Testis (tissue), 2 donors: ENCODE measurements at regions not wholly inside any gene's neighbourhood (a gene's known extent, or its start where the extent isn't known, plus 50 kb on each side); places are given as distances from the start of the nearest gene placed in this dataset.

ENCODE experiments used
- DNase-seq: peaks from one replicate; pipeline ENCODE4 v3.0.0-alpha.2; 2019
- H3K27ac ChIP-seq, 2 donors: fragments of 200-600 bp; sonication (generic); one replicate each; pipeline ENCODE4 v1.5.1; 2019
- H3K27me3 ChIP-seq: fragments of 200-600 bp; sonication (generic); one replicate; pipeline ENCODE4 v1.5.1; 2019
- H3K36me3 ChIP-seq: fragments of 200-600 bp; sonication (generic); one replicate; pipeline ENCODE4 v1.5.1; 2017; ENCODE audit warnings: low read depth; ENCODE audit errors: missing control alignments
- H3K4me1 ChIP-seq: fragments of 200-600 bp; sonication (generic); one replicate; pipeline ENCODE4 v1.5.1; 2019
- H3K4me3 ChIP-seq, 2 donors: fragments of 200-600 bp; sonication (generic); one replicate each; pipeline ENCODE4 v1.5.1; 2017 to 2019
- H3K9me3 ChIP-seq: fragments of 200-600 bp; sonication (generic); one replicate; pipeline ENCODE4 v1.5.1; 2017
- CTCF ChIP-seq, 3 experiments: fragments of 450-650 bp in 2 of 3; fragments of 200-600 bp in 1 of 3; sonication (generic) in 1 of 3; IDR thresholded peaks; one replicate each; pipeline ENCODE4 v1.5.1; 2016 to 2019; ENCODE audit warnings: antibody characterized with exemption in 3 of 3, mild to moderate bottlenecking in 2 of 3, moderate library complexity in 1 of 3
- POLR2A ChIP-seq: fragments of 450-650 bp; IDR thresholded peaks from one replicate; pipeline ENCODE4 v1.6.1; 2017; ENCODE audit warnings: antibody characterized with exemption, mild to moderate bottlenecking, moderate library complexity
- WGBS, 2 donors: methylation state at CpG; one replicate each; pipeline ENCODE4 v1.1.5; 2018; 5-methylcytosine and 5-hydroxymethylcytosine counted together
- intact Hi-C: fragments of 100-400 bp; cut with DNase I; formaldehyde crosslinking; loops from one replicate; pipeline ENCODE4 v1.15.1; 2023; ENCODE audit warnings: low total_unique reads

- no peak overlapping the region for H3K27ac ChIP-seq
- H3K27me3 ChIP-seq = no peaks in the 10 kb centered on the region
- no peak overlapping the region for H3K4me3 ChIP-seq
- peak; percentile 32 for DNase-seq
- TF ChIP-seq CTCF (IDR thresholded peaks at IDR 0.05) (peak in 2 of 3 experiments; percentile 9 to 25), POLR2A (no peak)
- H3K36me3 ChIP-seq = no peaks in the 10 kb centered on the region
- H3K4me1 ChIP-seq = no peaks in the 10 kb centered on the region
- no peaks in the 10 kb centered on the region for H3K9me3 ChIP-seq
- intact Hi-C loops = no loop called here
Measured at GRCh38 chr16:26569793-26570192, 496.9 kb upstream of the C16orf82 start.

GRCh38 chr16:26578748-26579147 is 488.0 kb upstream of the C16orf82 start:
- WGBS, 2 donors = 81 to 84% methylated on average over 2 of the region's 2 CpGs
- intact Hi-C loops = no loop called here
- no peak for DNase-seq
- H3K27ac ChIP-seq = no peak overlapping the region
- no peaks in the 10 kb centered on the region for H3K4me1 ChIP-seq
- no peaks in the 10 kb centered on the region for H3K9me3 ChIP-seq
- H3K36me3 ChIP-seq = no peaks in the 10 kb centered on the region
- no peaks in the 10 kb centered on the region for H3K27me3 ChIP-seq
- H3K4me3 ChIP-seq = no peak overlapping the region
- TF ChIP-seq POLR2A = no peak
- TF ChIP-seq CTCF (IDR thresholded peaks at IDR 0.05) = no peak

GRCh38 chr16:26583803-26584202 is 482.9 kb upstream of the C16orf82 start:
- H3K36me3 ChIP-seq = no peaks in the 10 kb centered on the region
- H3K4me3 ChIP-seq = no peak overlapping the region
- no peaks in the 10 kb centered on the region for H3K9me3 ChIP-seq
- H3K27ac ChIP-seq = no peak overlapping the region
- intact Hi-C loops = no loop called here
- no peaks in the 10 kb centered on the region for H3K4me1 ChIP-seq
- 88 to 90% methylated on average over 4 of the region's 4 CpGs for WGBS, 2 donors
- no peaks in the 10 kb centered on the region for H3K27me3 ChIP-seq
- TF ChIP-seq CTCF (IDR thresholded peaks at IDR 0.05) (no peak), POLR2A (no peak)
- no peak for DNase-seq

- WGBS, 2 donors = 45 to 49% methylated on average over 5 of the region's 5 CpGs
- TF ChIP-seq POLR2A (no peak), CTCF (IDR thresholded peaks at IDR 0.05) (no peak)
- DNase-seq = no peak
Measured at GRCh38 chr16:26593700-26594099, 473.0 kb upstream of the C16orf82 start.

GRCh38 chr16:26594666-26595065 is 472.1 kb upstream of the C16orf82 start:
- intact Hi-C loops = no loop called here
- Histone ChIP-seq H3K36me3 (no peaks in the 10 kb centered on the region), H3K27me3 (no peaks in the 10 kb centered on the region), H3K9me3 (no peaks in the 10 kb centered on the region), H3K4me1 (no peaks in the 10 kb centered on the region), H3K27ac (no peak overlapping the region), H3K4me3 (no peak overlapping the region)
- no peak for DNase-seq
- TF ChIP-seq CTCF (IDR thresholded peaks at IDR 0.05) = no peak
- no peak for TF ChIP-seq POLR2A
- WGBS, 2 donors = 76 to 78% methylated on average over 5 of the region's 5 CpGs

More at GRCh38 chr16:26593700-26594099, 473.0 kb upstream of the C16orf82 start:
- Histone ChIP-seq H3K27me3 (no peaks in the 10 kb centered on the region), H3K4me1 (no peaks in the 10 kb centered on the region), H3K9me3 (no peaks in the 10 kb centered on the region), H3K4me3 (no peak overlapping the region), H3K36me3 (no peaks in the 10 kb centered on the region), H3K27ac (no peak overlapping the region)
- intact Hi-C loops = no loop called here
